GM23338 (cell line): ENCODE measurements at regions not wholly inside any gene's neighbourhood (a gene's known extent, or its start where the extent isn't known, plus 50 kb on each side); places are given as distances from the start of the nearest gene placed in this dataset.

Experiments used
- ATAC-seq: fragments of 200-7000 bp; cut with Tn5 transposase; 3 replicates; pipeline ENCODE4 v1.9.1; 2020
- DNase-seq: peaks from one replicate; pipeline ENCODE4 v3.0.0-alpha.2; 2015; ENCODE audit warnings: low spot score
- H2AFZ ChIP-seq: fragments of 200-600 bp; sonication (generic); 2 replicates; pipeline ENCODE4 v1.8.0; 2016; ENCODE audit warnings: antibody characterized with exemption, mild to moderate bottlenecking, moderate library complexity
- H3F3A ChIP-seq: fragments of 200-600 bp; sonication (generic); replicated peaks from 2 replicates; pipeline ENCODE4 v1.8.0; 2017; ENCODE audit warnings: antibody characterized with exemption, mixed run types, low read depth
- H3K27ac ChIP-seq: fragments of 200-600 bp; sonication (generic); 2 replicates; pipeline ENCODE4 v1.6.1; 2016; ENCODE audit warnings: low read depth
- H3K27me3 ChIP-seq: fragments of 200-600 bp; sonication (generic); 2 replicates; pipeline ENCODE4 v1.8.0; 2016; ENCODE audit warnings: mild to moderate bottlenecking, mixed run types, moderate library complexity; ENCODE audit not compliant: insufficient read depth
- H3K36me3 ChIP-seq: fragments of 200-600 bp; sonication (generic); 2 replicates; pipeline ENCODE4 v1.8.0; 2016; ENCODE audit warnings: mild to moderate bottlenecking; ENCODE audit not compliant: insufficient read depth
- H3K4me1 ChIP-seq: fragments of 200-600 bp; sonication (generic); 2 replicates; pipeline ENCODE4 v1.8.0; 2016; ENCODE audit warnings: mild to moderate bottlenecking, moderate library complexity; ENCODE audit not compliant: insufficient read depth
- H3K4me2 ChIP-seq: fragments of 200-600 bp; sonication (generic); 2 replicates; pipeline ENCODE4 v1.7.1; 2017; ENCODE audit warnings: mixed run types
- H3K4me3 ChIP-seq: fragments of 200-600 bp; sonication (generic); 2 replicates; pipeline ENCODE4 v1.6.1; 2016; ENCODE audit warnings: mixed run types
- H3K79me2 ChIP-seq: fragments of 200-600 bp; sonication (generic); replicated peaks from 2 replicates; pipeline ENCODE4 v1.8.0; 2017; ENCODE audit warnings: mild to moderate bottlenecking; ENCODE audit not compliant: insufficient read depth
- H3K9me2 ChIP-seq: fragments of 200-600 bp; sonication (generic); 2 replicates; pipeline ENCODE4 v1.8.0; 2017; ENCODE audit not compliant: insufficient read depth
- H4K20me1 ChIP-seq: fragments of 200-600 bp; sonication (generic); replicated peaks from 2 replicates; pipeline ENCODE4 v1.8.0; 2017; ENCODE audit warnings: mild to moderate bottlenecking; ENCODE audit not compliant: insufficient read depth
- H3K27ac Mint-ChIP-seq: 2 replicates; pipeline ENCODE4 v1.8.0; 2020; ENCODE audit warnings: inconsistent platforms, mild to moderate bottlenecking, moderate library complexity, mixed read lengths
- H3K27me3 Mint-ChIP-seq: 3 replicates; pipeline ENCODE4 v1.8.0; 2022; ENCODE audit warnings: low read depth, mild to moderate bottlenecking, moderate library complexity, mixed read lengths, inconsistent platforms; ENCODE audit not compliant: insufficient read depth, poor library complexity
- H3K36me3 Mint-ChIP-seq: 3 replicates; pipeline ENCODE4 v1.8.0; 2021; ENCODE audit warnings: low read depth, mild to moderate bottlenecking, inconsistent platforms, moderate library complexity, mixed read lengths
- H3K4me1 Mint-ChIP-seq: 3 replicates; pipeline ENCODE4 v1.8.0; 2020; ENCODE audit warnings: mild to moderate bottlenecking, inconsistent platforms, mixed read lengths
- H3K4me3 Mint-ChIP-seq: 3 replicates; pipeline ENCODE4 v1.8.0; 2021; ENCODE audit warnings: moderate library complexity, mild to moderate bottlenecking, inconsistent platforms, mixed read lengths
- H3K9me3 Mint-ChIP-seq: 3 replicates; pipeline ENCODE4 v1.8.0; 2020; ENCODE audit warnings: moderate library complexity, mild to moderate bottlenecking, inconsistent platforms, mixed read lengths
- EZH2 ChIP-seq: fragments of 200-600 bp; sonication (generic); IDR thresholded peaks from one replicate; pipeline ENCODE4 v1.8.0; 2017; ENCODE audit warnings: antibody characterized with exemption, mild to moderate bottlenecking, low read depth; ENCODE audit not compliant: unreplicated experiment
- EZH2phosphoT487 ChIP-seq: fragments of 200-600 bp; sonication (generic); IDR thresholded peaks from one replicate; pipeline ENCODE4 v1.8.1; 2018; ENCODE audit warnings: antibody characterized with exemption; ENCODE audit not compliant: unreplicated experiment
- NANOG ChIP-seq: IDR thresholded peaks from 2 replicates; pipeline ENCODE4 v1.6.1; 2016; ENCODE audit warnings: antibody characterized with exemption, borderline replicate concordance
- POLR2AphosphoS5 ChIP-seq: IDR thresholded peaks from 2 replicates; pipeline ENCODE4 v1.6.1; 2016; ENCODE audit warnings: antibody characterized with exemption, low read depth
- STAT1 ChIP-seq: IDR thresholded peaks from one replicate; pipeline ENCODE4 v1.6.1; 2016; ENCODE audit warnings: antibody characterized with exemption; ENCODE audit not compliant: unreplicated experiment
- TF ChIP-seq, protein P1 (sequence below), 2 experiments: fragments of 200-600 bp in 1 of 2; sonication (generic) in 1 of 2; conservative IDR thresholded peaks; 2 replicates each; pipeline versions ENCODE4 v1.5.1 to v1.6.1; 2016 to 2017; ENCODE audit warnings: antibody characterized with exemption in 2 of 2, low read depth in 2 of 2, mild to moderate bottlenecking in 2 of 2, moderate library complexity in 1 of 2
- TF ChIP-seq, protein P2 (sequence below): IDR thresholded peaks from one replicate; pipeline ENCODE4 v1.6.1; 2018; ENCODE audit warnings: antibody characterized with exemption; ENCODE audit not compliant: unreplicated experiment

DNA sequence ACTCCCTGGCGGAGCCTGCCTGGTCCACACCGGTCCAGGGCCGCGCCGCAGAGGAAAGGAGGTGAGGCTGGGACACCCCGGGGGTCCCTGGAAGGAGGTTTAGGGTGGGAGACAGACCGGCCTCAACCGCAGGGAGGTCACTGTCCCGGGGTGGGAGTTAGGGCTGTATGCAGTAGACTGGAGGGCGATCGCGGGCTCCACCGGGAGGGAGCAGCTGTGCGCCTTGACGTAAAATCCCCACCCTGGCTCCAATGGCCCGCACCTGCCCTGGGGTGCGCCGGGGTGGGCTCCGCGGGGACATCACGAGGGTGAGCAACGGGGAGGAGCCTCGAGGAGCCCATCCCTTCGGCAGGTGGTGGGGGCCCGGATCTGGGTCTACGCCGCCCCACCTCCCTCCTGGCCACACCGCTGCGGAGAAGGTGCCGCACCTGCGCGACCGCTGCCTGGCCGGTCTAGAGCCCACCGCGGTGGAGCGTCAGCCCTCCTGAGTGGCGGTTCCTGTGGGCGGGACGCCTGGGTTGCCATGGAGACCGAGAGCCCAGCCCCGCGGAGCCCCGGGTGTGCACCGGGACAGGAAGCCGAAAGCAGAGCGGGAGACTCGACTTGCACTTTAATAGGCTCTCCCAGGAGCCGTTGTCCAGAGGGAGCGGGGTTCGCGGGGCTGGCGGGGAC, 105.1 kb downstream of the ADRA2C start:
- Histone ChIP-seq H3K4me2 (peak overlapping the region; percentile 80), H4K20me1 (no peaks in the 10 kb centered on the region), H3K4me3 (peak overlapping the region; percentile 59), H2AFZ (peak overlapping the region; percentile 86), H3F3A (0 out of 2 replicates have a peak, but pooled peaks cover 3% of the 10 kb centered on the region), H3K4me1 (no peaks in the 10 kb centered on the region), H3K27ac (no peak overlapping the region), H3K79me2 (no peaks in the 10 kb centered on the region), H3K9me2 (no peaks in the 10 kb centered on the region), H3K36me3 (no peaks in the 10 kb centered on the region), H3K27me3 (peaks cover 28% of the 10 kb centered on the region)
- Mint-ChIP-seq H3K4me1 (peaks cover 17% of the 10 kb centered on the region), H3K9me3 (peaks cover 15% of the 10 kb centered on the region), H3K4me3 (peak overlapping the region; percentile 63), H3K36me3 (peaks cover 6% of the 10 kb centered on the region; the same call in 1 of the 3 replicates), H3K27me3 (peaks cover 42% of the 10 kb centered on the region), H3K27ac (no peak overlapping the region)
- TF ChIP-seq, protein P1, sequence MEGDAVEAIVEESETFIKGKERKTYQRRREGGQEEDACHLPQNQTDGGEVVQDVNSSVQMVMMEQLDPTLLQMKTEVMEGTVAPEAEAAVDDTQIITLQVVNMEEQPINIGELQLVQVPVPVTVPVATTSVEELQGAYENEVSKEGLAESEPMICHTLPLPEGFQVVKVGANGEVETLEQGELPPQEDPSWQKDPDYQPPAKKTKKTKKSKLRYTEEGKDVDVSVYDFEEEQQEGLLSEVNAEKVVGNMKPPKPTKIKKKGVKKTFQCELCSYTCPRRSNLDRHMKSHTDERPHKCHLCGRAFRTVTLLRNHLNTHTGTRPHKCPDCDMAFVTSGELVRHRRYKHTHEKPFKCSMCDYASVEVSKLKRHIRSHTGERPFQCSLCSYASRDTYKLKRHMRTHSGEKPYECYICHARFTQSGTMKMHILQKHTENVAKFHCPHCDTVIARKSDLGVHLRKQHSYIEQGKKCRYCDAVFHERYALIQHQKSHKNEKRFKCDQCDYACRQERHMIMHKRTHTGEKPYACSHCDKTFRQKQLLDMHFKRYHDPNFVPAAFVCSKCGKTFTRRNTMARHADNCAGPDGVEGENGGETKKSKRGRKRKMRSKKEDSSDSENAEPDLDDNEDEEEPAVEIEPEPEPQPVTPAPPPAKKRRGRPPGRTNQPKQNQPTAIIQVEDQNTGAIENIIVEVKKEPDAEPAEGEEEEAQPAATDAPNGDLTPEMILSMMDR (conservative IDR thresholded peaks at IDR 0.05; ENCODE audit: low read depth in 2 of 2) = no peak
- 0 out of 2 replicates have a peak, but pooled peaks have one; percentile 42 for TF ChIP-seq POLR2AphosphoS5
- ATAC-seq (peak; percentile 72), DNase-seq (peak; percentile 94)

DNA sequence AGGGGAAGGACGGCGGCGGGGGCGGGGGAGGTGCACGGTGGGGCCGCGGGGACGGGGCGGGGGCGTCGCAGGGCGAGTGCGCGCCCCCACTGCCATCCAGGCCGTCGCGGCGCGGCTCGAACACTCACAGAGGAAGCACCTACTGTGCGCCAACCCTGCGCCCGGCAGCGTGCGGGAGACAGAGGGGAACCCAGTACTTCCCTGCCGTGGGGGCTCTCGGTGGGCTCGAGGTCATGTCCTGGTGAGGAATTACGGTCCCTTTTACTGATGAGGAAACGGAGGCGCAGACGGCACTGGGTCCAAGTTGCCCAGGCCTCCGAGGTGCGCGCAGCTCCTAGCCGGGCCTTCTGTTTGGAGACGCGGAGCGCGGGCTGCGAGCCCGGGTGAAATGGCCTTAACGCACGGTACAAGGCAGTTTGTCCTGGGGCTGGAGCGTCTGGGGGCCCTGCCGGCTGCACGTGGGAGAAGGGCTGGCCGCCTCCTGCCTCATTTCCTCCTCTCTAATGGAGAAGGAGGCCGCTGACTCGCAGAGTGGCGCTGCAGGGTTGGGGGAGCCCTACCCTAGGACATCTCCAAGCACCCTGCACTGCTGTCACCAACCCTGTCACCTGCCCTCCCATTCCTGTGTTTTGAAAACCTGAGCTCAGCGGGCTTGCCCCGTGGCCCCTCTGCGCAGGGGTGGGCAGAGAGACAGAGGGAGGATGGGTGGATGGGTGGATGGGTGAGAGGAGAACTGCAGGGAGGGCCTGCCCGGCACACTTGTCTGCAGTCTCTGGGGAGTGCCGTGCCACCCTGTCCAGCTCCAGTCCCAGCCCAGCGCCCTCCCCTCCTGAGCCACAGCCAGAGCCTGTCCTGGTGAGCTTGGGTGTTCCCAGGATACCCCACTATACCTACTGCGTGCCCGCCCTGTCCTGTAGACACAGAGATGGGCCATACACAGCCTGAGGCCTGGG, 106.0 kb downstream of the ADRA2C start:
- Histone ChIP-seq H3K36me3 (no peaks in the 10 kb centered on the region), H3K27ac (no peak overlapping the region), H3K4me3 (peak overlapping the region; percentile 59), H3K79me2 (no peaks in the 10 kb centered on the region), H3K4me1 (no peaks in the 10 kb centered on the region), H2AFZ (peak overlapping the region; percentile 76; the same call in 1 of the 2 replicates), H3K4me2 (peak overlapping the region; percentile 81), H3K27me3 (peaks cover 29% of the 10 kb centered on the region), H3K9me2 (no peaks in the 10 kb centered on the region), H4K20me1 (no peaks in the 10 kb centered on the region), H3F3A (0 out of 2 replicates have a peak, but pooled peaks cover 3% of the 10 kb centered on the region)
- peak; percentile 17 for ATAC-seq
- peak overlapping the region; percentile 70 for H3K4me3 Mint-ChIP-seq
- H3K9me3 Mint-ChIP-seq = peaks cover 18% of the 10 kb centered on the region
- peaks cover 17% of the 10 kb centered on the region for H3K4me1 Mint-ChIP-seq
- peaks cover 42% of the 10 kb centered on the region for H3K27me3 Mint-ChIP-seq
- H3K27ac Mint-ChIP-seq = no peak overlapping the region
- peaks cover 6% of the 10 kb centered on the region; the same call in 1 of the 3 replicates for H3K36me3 Mint-ChIP-seq
- DNase-seq = peak; percentile 56
- TF ChIP-seq, protein P1 (conservative IDR thresholded peaks at IDR 0.05; ENCODE audit: low read depth in 2 of 2) = no peak
- TF ChIP-seq EZH2phosphoT487 (no peak), NANOG (no peak), EZH2 (no peak), STAT1 (no peak)
- TF ChIP-seq, protein P2, sequence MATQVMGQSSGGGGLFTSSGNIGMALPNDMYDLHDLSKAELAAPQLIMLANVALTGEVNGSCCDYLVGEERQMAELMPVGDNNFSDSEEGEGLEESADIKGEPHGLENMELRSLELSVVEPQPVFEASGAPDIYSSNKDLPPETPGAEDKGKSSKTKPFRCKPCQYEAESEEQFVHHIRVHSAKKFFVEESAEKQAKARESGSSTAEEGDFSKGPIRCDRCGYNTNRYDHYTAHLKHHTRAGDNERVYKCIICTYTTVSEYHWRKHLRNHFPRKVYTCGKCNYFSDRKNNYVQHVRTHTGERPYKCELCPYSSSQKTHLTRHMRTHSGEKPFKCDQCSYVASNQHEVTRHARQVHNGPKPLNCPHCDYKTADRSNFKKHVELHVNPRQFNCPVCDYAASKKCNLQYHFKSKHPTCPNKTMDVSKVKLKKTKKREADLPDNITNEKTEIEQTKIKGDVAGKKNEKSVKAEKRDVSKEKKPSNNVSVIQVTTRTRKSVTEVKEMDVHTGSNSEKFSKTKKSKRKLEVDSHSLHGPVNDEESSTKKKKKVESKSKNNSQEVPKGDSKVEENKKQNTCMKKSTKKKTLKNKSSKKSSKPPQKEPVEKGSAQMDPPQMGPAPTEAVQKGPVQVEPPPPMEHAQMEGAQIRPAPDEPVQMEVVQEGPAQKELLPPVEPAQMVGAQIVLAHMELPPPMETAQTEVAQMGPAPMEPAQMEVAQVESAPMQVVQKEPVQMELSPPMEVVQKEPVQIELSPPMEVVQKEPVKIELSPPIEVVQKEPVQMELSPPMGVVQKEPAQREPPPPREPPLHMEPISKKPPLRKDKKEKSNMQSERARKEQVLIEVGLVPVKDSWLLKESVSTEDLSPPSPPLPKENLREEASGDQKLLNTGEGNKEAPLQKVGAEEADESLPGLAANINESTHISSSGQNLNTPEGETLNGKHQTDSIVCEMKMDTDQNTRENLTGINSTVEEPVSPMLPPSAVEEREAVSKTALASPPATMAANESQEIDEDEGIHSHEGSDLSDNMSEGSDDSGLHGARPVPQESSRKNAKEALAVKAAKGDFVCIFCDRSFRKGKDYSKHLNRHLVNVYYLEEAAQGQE = no peak
